ENCODE measurements at regions not wholly inside any gene's neighbourhood (a gene's known extent, or its start where the extent isn't known, plus 50 kb on each side); places are given as distances from the start of the nearest gene placed in this dataset.
"Not testable (repeated sequence)": the region's sequence is repeated elsewhere in the genome, so short reads cannot be mapped to it uniquely, and the experiment has no call there.

DNA sequence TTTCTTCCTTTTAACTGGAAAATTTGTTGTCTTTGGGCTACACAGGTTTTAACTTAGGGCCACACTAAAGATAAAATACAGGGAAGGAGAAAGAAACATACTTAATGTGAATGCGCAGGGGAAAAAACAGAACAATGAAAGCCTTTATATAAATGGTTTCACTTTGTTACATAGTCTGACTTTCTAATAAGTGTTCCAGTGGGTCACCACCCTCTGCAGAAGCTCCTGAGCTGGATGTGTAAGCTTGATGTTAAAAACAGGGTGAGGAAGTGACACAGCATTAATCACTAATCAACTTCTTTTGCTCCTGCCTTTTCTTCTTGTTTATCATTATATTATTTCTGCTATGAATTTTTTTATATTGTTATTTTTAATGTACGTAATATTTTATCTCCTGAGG, 445.6 kb upstream of the CA10 start:
- no peaks in the 10 kb centered on the region for H3K36me3 ChIP-seq (ENCODE audit: low read depth)
- no peaks in the 10 kb centered on the region for H3K27me3 ChIP-seq (ENCODE audit: insufficient read depth, poor library complexity, severe bottlenecking)
- DNase-seq (ENCODE audit: low spot score), result no peak
- no peak overlapping the region for H3K27ac ChIP-seq (ENCODE audit: poor library complexity, severe bottlenecking)
- no peak overlapping the region for H3K4me3 ChIP-seq (ENCODE audit: severe bottlenecking)
- no peak for ATAC-seq (ENCODE audit: low read depth)
- no peaks in the 10 kb centered on the region for H3K4me1 ChIP-seq (ENCODE audit: insufficient read depth, poor library complexity, severe bottlenecking)
- no peaks in the 10 kb centered on the region for H3K9me3 ChIP-seq (ENCODE audit: severe bottlenecking)
- TF ChIP-seq, protein P1, sequence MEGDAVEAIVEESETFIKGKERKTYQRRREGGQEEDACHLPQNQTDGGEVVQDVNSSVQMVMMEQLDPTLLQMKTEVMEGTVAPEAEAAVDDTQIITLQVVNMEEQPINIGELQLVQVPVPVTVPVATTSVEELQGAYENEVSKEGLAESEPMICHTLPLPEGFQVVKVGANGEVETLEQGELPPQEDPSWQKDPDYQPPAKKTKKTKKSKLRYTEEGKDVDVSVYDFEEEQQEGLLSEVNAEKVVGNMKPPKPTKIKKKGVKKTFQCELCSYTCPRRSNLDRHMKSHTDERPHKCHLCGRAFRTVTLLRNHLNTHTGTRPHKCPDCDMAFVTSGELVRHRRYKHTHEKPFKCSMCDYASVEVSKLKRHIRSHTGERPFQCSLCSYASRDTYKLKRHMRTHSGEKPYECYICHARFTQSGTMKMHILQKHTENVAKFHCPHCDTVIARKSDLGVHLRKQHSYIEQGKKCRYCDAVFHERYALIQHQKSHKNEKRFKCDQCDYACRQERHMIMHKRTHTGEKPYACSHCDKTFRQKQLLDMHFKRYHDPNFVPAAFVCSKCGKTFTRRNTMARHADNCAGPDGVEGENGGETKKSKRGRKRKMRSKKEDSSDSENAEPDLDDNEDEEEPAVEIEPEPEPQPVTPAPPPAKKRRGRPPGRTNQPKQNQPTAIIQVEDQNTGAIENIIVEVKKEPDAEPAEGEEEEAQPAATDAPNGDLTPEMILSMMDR (IDR thresholded peaks at IDR 0.05; ENCODE audit: poor library complexity, severe bottlenecking), result no peak

DNA sequence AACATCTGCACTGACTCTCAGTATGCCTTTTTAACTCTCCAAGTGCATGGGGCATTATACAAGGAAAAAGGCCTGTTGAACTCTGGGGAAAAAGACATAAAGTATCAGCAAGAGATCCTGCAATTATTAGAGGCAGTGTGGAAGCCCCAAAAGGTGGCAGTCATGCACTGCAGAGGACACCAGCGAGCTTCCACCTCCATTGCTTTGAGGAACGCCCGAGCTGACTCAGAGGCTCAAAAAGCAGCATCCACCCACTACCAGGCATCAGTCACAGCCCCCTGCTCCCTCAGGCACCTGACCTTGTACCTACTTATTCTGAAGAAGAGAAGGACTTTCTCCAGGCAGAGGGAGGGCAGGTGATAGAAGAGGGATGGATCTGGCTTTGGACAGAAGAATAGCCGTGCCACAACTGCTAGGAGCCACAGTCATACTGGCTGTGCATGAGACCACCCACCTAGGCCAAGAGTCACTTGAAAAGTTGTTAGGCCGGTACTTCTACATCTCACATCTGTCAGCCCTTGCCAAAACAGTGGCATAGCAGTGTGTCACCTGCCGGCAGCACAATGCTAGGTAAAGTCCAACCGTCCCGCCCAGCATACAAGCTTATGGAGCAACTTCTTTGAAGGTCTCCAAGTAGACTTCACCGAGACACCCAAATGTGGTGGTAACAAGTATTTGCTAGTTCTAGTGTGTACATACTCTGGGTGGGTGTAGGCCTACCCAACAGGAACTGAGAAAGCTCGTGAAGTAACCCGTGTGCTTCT, 439.1 kb upstream of the CA10 start:
- not testable (repeated sequence) for H3K36me3 ChIP-seq (ENCODE audit: low read depth); H3K27ac ChIP-seq (ENCODE audit: poor library complexity, severe bottlenecking); H3K27me3 ChIP-seq (ENCODE audit: insufficient read depth, poor library complexity, severe bottlenecking); H3K4me1 ChIP-seq (ENCODE audit: insufficient read depth, poor library complexity, severe bottlenecking); H3K4me3 ChIP-seq (ENCODE audit: severe bottlenecking); H3K9me3 ChIP-seq (ENCODE audit: severe bottlenecking); DNase-seq (ENCODE audit: low spot score)
- TF ChIP-seq, protein P1 (IDR thresholded peaks at IDR 0.05; ENCODE audit: poor library complexity, severe bottlenecking), result peak; percentile 31
- peak; percentile 53; the same call in 1 of the 3 replicates for ATAC-seq (ENCODE audit: low read depth)

DNA sequence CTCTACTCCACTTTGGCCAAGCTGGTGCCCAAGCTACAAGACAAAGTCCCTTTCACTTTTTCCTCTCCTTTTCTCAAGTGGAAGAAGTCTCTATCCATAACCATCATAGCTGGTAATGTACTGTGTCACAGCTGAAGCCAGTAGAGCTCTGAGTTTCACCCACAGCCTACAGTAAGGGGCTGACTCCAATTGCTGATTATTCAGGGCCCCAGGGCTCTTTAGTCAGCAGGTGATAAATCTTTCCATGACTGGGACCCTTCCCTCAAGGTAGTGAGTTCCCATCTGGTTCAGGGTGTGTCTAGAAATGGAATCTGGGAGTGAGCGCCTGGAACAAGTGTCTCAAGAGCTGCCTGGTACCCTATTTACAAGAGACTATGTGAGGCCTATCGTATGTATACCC, 436.0 kb upstream of the CA10 start:
- no peak for DNase-seq (ENCODE audit: low spot score)
- ATAC-seq (ENCODE audit: low read depth), result no peak

DNA sequence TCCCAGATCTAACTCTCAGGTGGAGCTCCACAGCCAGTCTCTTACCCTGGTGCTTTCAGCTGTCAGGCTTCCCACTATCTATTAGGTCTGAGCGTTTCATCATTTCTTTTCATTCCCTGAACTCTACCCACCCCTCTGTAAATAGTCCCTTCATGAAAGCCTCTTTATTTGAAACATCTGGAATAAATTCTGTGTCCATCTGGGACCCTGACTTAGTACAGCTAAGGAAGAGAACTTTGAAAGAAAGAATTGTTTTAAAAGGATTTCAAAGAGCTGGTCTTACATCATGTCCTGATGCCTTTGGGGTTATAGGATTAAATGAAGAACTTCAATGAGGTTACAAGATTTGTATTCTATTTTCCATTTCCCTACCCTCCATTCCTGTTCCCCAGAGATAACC, 388.5 kb upstream of the CA10 start:
- ATAC-seq (ENCODE audit: low read depth), result no peak
- Histone ChIP-seq H3K27ac (ENCODE audit: poor library complexity, severe bottlenecking) (no peak overlapping the region), H3K27me3 (ENCODE audit: insufficient read depth, poor library complexity, severe bottlenecking) (no peaks in the 10 kb centered on the region), H3K4me1 (ENCODE audit: insufficient read depth, poor library complexity, severe bottlenecking) (no peaks in the 10 kb centered on the region), H3K9me3 (ENCODE audit: severe bottlenecking) (no peaks in the 10 kb centered on the region), H3K36me3 (ENCODE audit: low read depth) (no peaks in the 10 kb centered on the region), H3K4me3 (ENCODE audit: severe bottlenecking) (no peak overlapping the region)
- no peak for DNase-seq (ENCODE audit: low spot score)
- TF ChIP-seq, protein P1 (IDR thresholded peaks at IDR 0.05; ENCODE audit: poor library complexity, severe bottlenecking), result no peak

More for the DNA sequence above, 436.0 kb upstream of the CA10 start:
- Histone ChIP-seq H3K27ac (ENCODE audit: poor library complexity, severe bottlenecking) (no peak overlapping the region), H3K36me3 (ENCODE audit: low read depth) (no peaks in the 10 kb centered on the region), H3K9me3 (ENCODE audit: severe bottlenecking) (peaks cover 2% of the 10 kb centered on the region), H3K4me3 (ENCODE audit: severe bottlenecking) (no peak overlapping the region), H3K4me1 (ENCODE audit: insufficient read depth, poor library complexity, severe bottlenecking) (no peaks in the 10 kb centered on the region), H3K27me3 (ENCODE audit: insufficient read depth, poor library complexity, severe bottlenecking) (no peaks in the 10 kb centered on the region)
- TF ChIP-seq, protein P1 (IDR thresholded peaks at IDR 0.05; ENCODE audit: poor library complexity, severe bottlenecking), result no peak

DNA sequence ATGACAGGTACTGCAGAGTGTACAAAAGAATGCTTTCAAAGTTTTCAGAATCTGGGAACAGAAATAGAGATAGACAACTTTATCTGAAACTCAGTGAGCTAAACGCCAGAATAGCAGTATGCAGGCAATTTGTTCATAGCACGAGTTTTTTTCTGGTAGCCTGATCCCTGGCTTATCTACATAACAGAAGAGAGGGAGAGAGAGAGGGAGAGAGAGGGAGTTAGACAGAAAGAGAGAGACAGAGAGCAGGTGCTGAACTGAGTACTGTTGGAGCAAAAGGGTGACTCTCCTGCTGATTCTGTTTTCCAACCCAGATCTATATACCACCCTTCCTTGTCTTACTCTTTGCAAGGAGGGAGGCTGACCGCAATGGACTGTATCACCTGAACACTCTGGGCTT, 388.0 kb upstream of the CA10 start:
- ATAC-seq (ENCODE audit: low read depth) (no peak; the same call in 2 of the 3 replicates), DNase-seq (ENCODE audit: low spot score) (no peak)
- H3K4me1 ChIP-seq (ENCODE audit: insufficient read depth, poor library complexity, severe bottlenecking), result no peaks in the 10 kb centered on the region
- no peak overlapping the region for H3K4me3 ChIP-seq (ENCODE audit: severe bottlenecking)
- TF ChIP-seq, protein P1 (IDR thresholded peaks at IDR 0.05; ENCODE audit: poor library complexity, severe bottlenecking), result no peak
- H3K27me3 ChIP-seq (ENCODE audit: insufficient read depth, poor library complexity, severe bottlenecking), result no peaks in the 10 kb centered on the region
- no peaks in the 10 kb centered on the region for H3K36me3 ChIP-seq (ENCODE audit: low read depth)
- H3K9me3 ChIP-seq (ENCODE audit: severe bottlenecking), result no peaks in the 10 kb centered on the region
- no peak overlapping the region for H3K27ac ChIP-seq (ENCODE audit: poor library complexity, severe bottlenecking)

Data from RWPE2 (cell line).